Lower leg skin (tissue), 4 donors: ENCODE measurements at regions not wholly inside any gene's neighbourhood (a gene's known extent, or its start where the extent isn't known, plus 50 kb on each side); places are given as distances from the start of the nearest gene placed in this dataset.
A peak's percentile ranks its signal among the peaks of the same experiment; 100 is the strongest.

ENCODE experiments used
- DNase-seq, 2 donors: peaks; one replicate each; pipeline ENCODE4 v3.0.0-alpha.2; 2019; ENCODE audit warnings: low spot score in 2 of 2
- H3K4me3 ChIP-seq: fragments of 200-600 bp; sonication (generic); 2 replicates; pipeline ENCODE4 v1.5.1; 2017; ENCODE audit warnings: mild to moderate bottlenecking, low read depth; ENCODE audit not compliant: poor library complexity, severe bottlenecking
- POLR2A ChIP-seq, 2 donors: fragments of 450-650 bp; IDR thresholded peaks; one replicate each; pipeline ENCODE4 v1.6.1; 2016 to 2017; ENCODE audit warnings: antibody characterized with exemption in 2 of 2, mild to moderate bottlenecking in 1 of 2, moderate library complexity in 1 of 2
- WGBS, 2 donors: methylation state at CpG; one replicate each; pipeline ENCODE4 v1.1.5; 2018; 5-methylcytosine and 5-hydroxymethylcytosine counted together
- intact Hi-C: fragments of 100-400 bp; cut with DNase I; formaldehyde crosslinking; loops from one replicate; pipeline ENCODE4 v1.15.0; 2023; ENCODE audit warnings: low total_unique reads
- TF ChIP-seq, protein P1 (sequence below), 3 donors: fragments of 450-650 bp; IDR thresholded peaks; one replicate each; pipeline ENCODE4 v1.5.1; 2016; ENCODE audit warnings: antibody characterized with exemption in 3 of 3, mild to moderate bottlenecking in 3 of 3, moderate library complexity in 2 of 3

- WGBS, 2 donors, result 71 to 77% methylated on average over 5 of the region's 5 CpGs
- intact Hi-C loops, result no loop called here
Observed at GRCh38 chr3:159825216-159825854, 163.3 kb upstream of the IL12A start.

GRCh38 chr3:159828542-159828943 is 160.1 kb upstream of the IL12A start:
- DNase-seq, result no peak
- 8 to 12% methylated on average over 5 of the region's 5 CpGs for WGBS, 2 donors

More at GRCh38 chr3:159825216-159825854, 163.3 kb upstream of the IL12A start:
- TF ChIP-seq, protein P1, sequence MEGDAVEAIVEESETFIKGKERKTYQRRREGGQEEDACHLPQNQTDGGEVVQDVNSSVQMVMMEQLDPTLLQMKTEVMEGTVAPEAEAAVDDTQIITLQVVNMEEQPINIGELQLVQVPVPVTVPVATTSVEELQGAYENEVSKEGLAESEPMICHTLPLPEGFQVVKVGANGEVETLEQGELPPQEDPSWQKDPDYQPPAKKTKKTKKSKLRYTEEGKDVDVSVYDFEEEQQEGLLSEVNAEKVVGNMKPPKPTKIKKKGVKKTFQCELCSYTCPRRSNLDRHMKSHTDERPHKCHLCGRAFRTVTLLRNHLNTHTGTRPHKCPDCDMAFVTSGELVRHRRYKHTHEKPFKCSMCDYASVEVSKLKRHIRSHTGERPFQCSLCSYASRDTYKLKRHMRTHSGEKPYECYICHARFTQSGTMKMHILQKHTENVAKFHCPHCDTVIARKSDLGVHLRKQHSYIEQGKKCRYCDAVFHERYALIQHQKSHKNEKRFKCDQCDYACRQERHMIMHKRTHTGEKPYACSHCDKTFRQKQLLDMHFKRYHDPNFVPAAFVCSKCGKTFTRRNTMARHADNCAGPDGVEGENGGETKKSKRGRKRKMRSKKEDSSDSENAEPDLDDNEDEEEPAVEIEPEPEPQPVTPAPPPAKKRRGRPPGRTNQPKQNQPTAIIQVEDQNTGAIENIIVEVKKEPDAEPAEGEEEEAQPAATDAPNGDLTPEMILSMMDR (IDR thresholded peaks at IDR 0.05), result no peak
- TF ChIP-seq POLR2A (IDR thresholded peaks at IDR 0.05), result no peak
- no peak overlapping the region for H3K4me3 ChIP-seq
- DNase-seq, result no peak

DNA sequence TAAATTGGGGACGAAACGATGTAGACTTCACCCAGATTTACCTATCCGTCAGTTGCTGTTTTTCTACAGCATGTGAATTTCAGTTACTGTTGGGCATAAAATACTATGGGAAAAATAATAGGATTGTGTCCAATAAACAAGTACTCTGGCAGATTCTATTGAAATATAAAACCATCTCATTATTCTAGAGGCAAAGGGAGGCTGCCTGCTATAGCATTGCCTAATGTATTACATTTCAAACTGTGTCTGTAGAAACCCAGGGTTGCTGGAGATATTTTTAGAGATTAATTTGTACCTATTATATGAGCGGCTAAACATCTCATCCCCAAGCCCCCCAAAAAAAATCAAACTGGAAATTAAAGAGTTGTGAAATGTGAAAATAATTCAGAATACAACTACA is 159.6 kb upstream of the IL12A start:
- intact Hi-C loops, result no loop called here
- no peak overlapping the region for H3K4me3 ChIP-seq
- no peak for TF ChIP-seq POLR2A (IDR thresholded peaks at IDR 0.05)
- TF ChIP-seq, protein P1 (IDR thresholded peaks at IDR 0.05), result no peak
- no peak for DNase-seq
- 54 to 59% methylated on average over 4 of the region's 4 CpGs for WGBS, 2 donors

More at GRCh38 chr3:159828542-159828943, 160.1 kb upstream of the IL12A start:
- H3K4me3 ChIP-seq, result no peak overlapping the region
- intact Hi-C loops, result no loop called here
- no peak for TF ChIP-seq POLR2A (IDR thresholded peaks at IDR 0.05)
- TF ChIP-seq, protein P1 (IDR thresholded peaks at IDR 0.05), result no peak

DNA sequence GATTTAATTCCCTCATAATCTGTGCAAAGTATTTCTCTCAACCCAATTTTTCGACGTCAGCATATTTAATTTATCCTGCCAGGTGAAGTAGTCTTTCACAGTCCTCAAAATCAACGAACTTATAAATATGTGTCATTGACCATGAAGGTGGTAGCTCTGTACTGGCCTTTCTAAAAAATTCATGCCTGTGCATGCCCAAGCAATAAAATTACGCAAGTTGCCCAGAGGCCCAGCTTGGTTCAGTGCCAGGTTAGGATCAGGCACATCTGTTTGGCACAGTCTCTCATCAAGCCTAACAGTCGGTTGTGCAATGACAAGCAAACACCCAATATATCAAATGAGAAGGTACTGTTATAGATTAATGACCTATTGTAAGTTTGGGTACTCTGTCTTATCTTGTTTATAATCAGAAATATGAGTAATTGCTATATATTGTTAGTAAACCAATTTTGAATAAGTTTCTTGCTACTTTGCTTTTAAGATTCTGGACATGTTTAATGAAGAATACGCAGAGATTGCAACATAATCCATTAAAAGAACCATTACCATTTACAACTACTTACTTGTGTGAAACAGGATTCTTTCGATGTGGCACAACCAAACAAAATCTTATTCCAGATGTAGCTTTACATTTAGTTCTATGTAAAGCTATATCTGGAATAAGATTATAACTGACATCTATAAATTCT is 159.0 kb upstream of the IL12A start:
- H3K4me3 ChIP-seq, result no peak overlapping the region
- WGBS, 2 donors, result 21 to 35% methylated on average over 7 of the region's 7 CpGs
- peak; percentile 72 to 92 for DNase-seq
- TF ChIP-seq, protein P1 (IDR thresholded peaks at IDR 0.05), result no peak
- TF ChIP-seq POLR2A (IDR thresholded peaks at IDR 0.05), result no peak
- intact Hi-C loops, result no loop called here

GRCh38 chr3:159830523-159831154 is 158.0 kb upstream of the IL12A start:
- no peak overlapping the region for H3K4me3 ChIP-seq
- WGBS, 2 donors, result 89 to 94% methylated on average over 1 of the region's 1 CpG
- no peak for DNase-seq
- intact Hi-C loops, result no loop called here
- TF ChIP-seq POLR2A (IDR thresholded peaks at IDR 0.05), result no peak
- TF ChIP-seq, protein P1 (IDR thresholded peaks at IDR 0.05), result no peak
